ENCODE measurements at regions not wholly inside any gene's neighbourhood (a gene's known extent, or its start where the extent isn't known, plus 50 kb on each side); places are given as distances from the start of the nearest gene placed in this dataset.
"Not testable (repeated sequence)": the region's sequence is repeated elsewhere in the genome, so short reads cannot be mapped to it uniquely, and the experiment has no call there.

DNA sequence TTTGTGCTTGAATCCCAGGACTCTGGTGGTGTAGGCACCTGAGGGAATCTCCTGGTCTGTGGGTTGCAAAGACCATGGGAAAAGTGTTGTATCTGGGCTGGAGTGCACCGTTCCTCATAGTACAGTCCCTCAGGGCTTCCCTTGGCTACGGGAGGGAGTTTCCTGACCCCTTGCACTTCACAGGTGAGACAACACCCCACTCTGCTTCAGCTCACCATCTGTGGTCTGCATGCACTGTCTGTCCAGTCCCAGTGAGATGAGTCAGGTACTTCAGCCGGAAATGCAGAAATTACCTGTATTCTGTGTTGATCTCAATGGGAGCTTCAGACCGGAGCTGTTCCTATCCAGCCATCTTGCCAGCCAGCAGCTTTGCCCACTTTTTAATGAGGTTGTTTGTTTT is 353.0 kb upstream of the IRS4 start:
- Mint-ChIP-seq H3K27me3 (no peaks in the 10 kb centered on the region), H3K4me3 (no peak overlapping the region), H3K4me1 (no peaks in the 10 kb centered on the region), H3K27ac (no peak overlapping the region), H3K9me3 (peaks cover 3 to 18% (median 16%) of the 10 kb centered on the region in 3 donors), H3K36me3 (no peaks in the 10 kb centered on the region)
- ChIA-PET CTCF (no interaction called here), POLR2A (no interaction called here)
- Histone ChIP-seq H3K4me1 (ENCODE audit: control insufficient read depth in 1 of 2, extremely low read depth in 1 of 2, insufficient read depth in 2 of 2, low read length in 2 of 2) (no peaks in the 10 kb centered on the region), H3K4me3 (ENCODE audit: control insufficient read depth in 1 of 2, extremely low read depth in 1 of 2, low read length in 1 of 2) (no peak overlapping the region), H3K36me3 (ENCODE audit: control insufficient read depth in 2 of 2, extremely low read depth in 1 of 2, insufficient read depth in 1 of 2, low read length in 1 of 2) (no peaks in the 10 kb centered on the region), H3K27me3 (replicated peaks in 1 of 2; ENCODE audit: control insufficient read depth in 2 of 2, extremely low read depth in 1 of 2, insufficient read depth in 2 of 2, low read length in 1 of 2) (no peaks in the 10 kb centered on the region), H3K9me3 (no peaks in the 10 kb centered on the region), H3K27ac (ENCODE audit: low read length) (no peak overlapping the region)
- ATAC-seq (replicated peaks in 1 of 4) = no peak
- DNase-seq = no peak
- no CpG with 5 or more reads among the region's 4 CpGs for WGBS (ENCODE audit: insufficient coverage)

DNA sequence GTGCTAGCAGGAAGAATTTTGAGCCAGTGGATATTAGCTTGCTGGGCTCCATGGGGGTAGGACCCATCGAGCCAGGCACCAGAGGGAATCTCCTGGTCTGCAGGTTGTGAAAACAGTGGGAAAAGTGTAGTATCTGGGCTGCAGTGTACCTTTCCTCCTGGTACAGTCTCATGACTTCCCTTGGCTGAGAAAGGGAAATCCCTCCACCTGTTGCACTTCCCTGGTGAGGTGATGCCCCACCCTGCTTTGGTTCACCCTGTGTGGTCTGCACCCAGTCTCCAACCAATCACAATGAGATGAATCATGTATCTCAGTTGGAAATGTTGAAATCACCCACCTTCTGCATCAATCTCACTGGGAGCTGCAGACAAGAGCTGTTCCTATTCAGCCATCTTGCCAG is 341.4 kb upstream of the IRS4 start:
- Histone ChIP-seq H3K4me1 (ENCODE audit: control insufficient read depth in 1 of 2, extremely low read depth in 1 of 2, insufficient read depth in 2 of 2, low read length in 2 of 2) (no peaks in the 10 kb centered on the region), H3K27me3 (replicated peaks in 1 of 2; ENCODE audit: control insufficient read depth in 2 of 2, extremely low read depth in 1 of 2, insufficient read depth in 2 of 2, low read length in 1 of 2) (no peaks in the 10 kb centered on the region), H3K36me3 (ENCODE audit: control insufficient read depth in 2 of 2, extremely low read depth in 1 of 2, insufficient read depth in 1 of 2, low read length in 1 of 2) (no peaks in the 10 kb centered on the region), H3K9me3 (peaks cover 2% of the 10 kb centered on the region), H3K27ac (ENCODE audit: low read length) (no peak overlapping the region), H3K4me3 (ENCODE audit: control insufficient read depth in 1 of 2, extremely low read depth in 1 of 2, low read length in 1 of 2) (no peak overlapping the region)
- ChIA-PET POLR2A (no interaction called here), CTCF (no interaction called here)
- Mint-ChIP-seq H3K36me3 (no peaks in the 10 kb centered on the region), H3K27ac (no peak overlapping the region), H3K4me1 (no peaks in the 10 kb centered on the region), H3K9me3 (no peaks in the 10 kb centered on the region), H3K4me3 (no peak overlapping the region), H3K27me3 (peaks cover 0 to 5% of the 10 kb centered on the region in 2 donors)
- ATAC-seq (replicated peaks in 1 of 4) (no peak), DNase-seq (no peak)
- WGBS (ENCODE audit: insufficient coverage) = 67% methylated on average over 1 of the region's 1 CpG

DNA sequence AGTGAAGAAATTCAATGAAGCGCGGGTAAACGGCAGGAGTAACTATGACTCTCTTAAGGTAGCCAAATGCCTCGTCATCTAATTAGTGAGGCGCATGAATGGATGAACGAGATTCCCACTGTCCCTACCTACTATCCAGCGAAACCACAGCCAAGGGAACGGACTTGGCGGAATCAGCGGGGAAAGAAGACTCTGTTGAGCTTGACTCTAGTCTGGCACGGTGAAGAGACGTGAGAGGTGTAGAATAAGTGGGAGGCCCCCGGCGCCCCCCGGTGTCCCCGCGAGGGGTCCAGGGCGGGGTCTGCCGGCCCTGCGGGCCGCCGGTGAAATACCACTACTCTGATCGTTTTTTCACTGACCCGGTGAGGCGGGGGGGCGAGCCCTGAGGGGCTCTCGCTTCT is 317.8 kb upstream of the IRS4 start:
- POLR2A ChIA-PET; H3K4me3 Mint-ChIP-seq; H3K4me3 ChIP-seq (ENCODE audit: control insufficient read depth in 1 of 2, extremely low read depth in 1 of 2, low read length in 1 of 2); CTCF ChIA-PET; H3K27ac Mint-ChIP-seq; H3K36me3 Mint-ChIP-seq; H3K9me3 Mint-ChIP-seq; H3K27ac ChIP-seq (ENCODE audit: low read length); ATAC-seq (replicated peaks in 1 of 4); H3K9me3 ChIP-seq; H3K27me3 ChIP-seq (replicated peaks in 1 of 2; ENCODE audit: control insufficient read depth in 2 of 2, extremely low read depth in 1 of 2, insufficient read depth in 2 of 2, low read length in 1 of 2); H3K4me1 Mint-ChIP-seq; H3K27me3 Mint-ChIP-seq; H3K4me1 ChIP-seq (ENCODE audit: control insufficient read depth in 1 of 2, extremely low read depth in 1 of 2, insufficient read depth in 2 of 2, low read length in 2 of 2); H3K36me3 ChIP-seq (ENCODE audit: control insufficient read depth in 2 of 2, extremely low read depth in 1 of 2, insufficient read depth in 1 of 2, low read length in 1 of 2): not testable (repeated sequence)
- WGBS (ENCODE audit: insufficient coverage) = no CpG with 5 or more reads among the region's 27 CpGs
- DNase-seq = peak in 3 of 35 experiments; percentile 1 to 48 (median 2)

DNA sequence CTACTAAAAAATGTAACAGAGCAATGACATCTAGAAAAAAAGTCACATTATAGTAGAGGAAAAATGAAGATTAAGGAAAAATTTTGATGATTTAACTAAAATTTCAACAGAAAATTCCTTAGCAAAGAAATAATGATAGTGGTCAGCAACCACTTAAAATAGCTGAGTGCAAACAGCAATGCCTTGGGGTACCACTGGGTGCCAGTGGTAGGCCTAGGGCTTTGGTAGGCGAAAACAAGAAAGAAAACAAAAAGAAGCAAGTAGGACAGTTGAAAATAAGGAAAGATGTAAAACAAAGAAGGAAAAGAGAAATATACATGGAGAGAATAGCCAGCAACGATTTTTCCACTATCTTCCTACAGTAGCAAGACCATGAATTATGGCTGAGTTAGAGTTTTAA is 313.5 kb upstream of the IRS4 start:
- Histone ChIP-seq H3K27me3 (replicated peaks in 1 of 2; ENCODE audit: control insufficient read depth in 2 of 2, extremely low read depth in 1 of 2, insufficient read depth in 2 of 2, low read length in 1 of 2) (no peaks in the 10 kb centered on the region), H3K4me1 (ENCODE audit: control insufficient read depth in 1 of 2, extremely low read depth in 1 of 2, insufficient read depth in 2 of 2, low read length in 2 of 2) (no peaks in the 10 kb centered on the region), H3K9me3 (no peaks in the 10 kb centered on the region), H3K27ac (ENCODE audit: low read length) (no peak overlapping the region), H3K36me3 (ENCODE audit: control insufficient read depth in 2 of 2, extremely low read depth in 1 of 2, insufficient read depth in 1 of 2, low read length in 1 of 2) (no peaks in the 10 kb centered on the region), H3K4me3 (ENCODE audit: control insufficient read depth in 1 of 2, extremely low read depth in 1 of 2, low read length in 1 of 2) (no peak overlapping the region)
- H3K9me3 Mint-ChIP-seq = no peaks in the 10 kb centered on the region
- no CpG with 5 or more reads among the region's 2 CpGs for WGBS (ENCODE audit: insufficient coverage)
- no peaks in the 10 kb centered on the region for H3K27me3 Mint-ChIP-seq
- H3K36me3 Mint-ChIP-seq = no peaks in the 10 kb centered on the region
- no peak for DNase-seq
- CTCF ChIA-PET = no interaction called here
- no peak for ATAC-seq (replicated peaks in 1 of 4)
- no peak overlapping the region for H3K27ac Mint-ChIP-seq
- no peak overlapping the region for H3K4me3 Mint-ChIP-seq
- POLR2A ChIA-PET = no interaction called here
- H3K4me1 Mint-ChIP-seq = no peaks in the 10 kb centered on the region

DNA sequence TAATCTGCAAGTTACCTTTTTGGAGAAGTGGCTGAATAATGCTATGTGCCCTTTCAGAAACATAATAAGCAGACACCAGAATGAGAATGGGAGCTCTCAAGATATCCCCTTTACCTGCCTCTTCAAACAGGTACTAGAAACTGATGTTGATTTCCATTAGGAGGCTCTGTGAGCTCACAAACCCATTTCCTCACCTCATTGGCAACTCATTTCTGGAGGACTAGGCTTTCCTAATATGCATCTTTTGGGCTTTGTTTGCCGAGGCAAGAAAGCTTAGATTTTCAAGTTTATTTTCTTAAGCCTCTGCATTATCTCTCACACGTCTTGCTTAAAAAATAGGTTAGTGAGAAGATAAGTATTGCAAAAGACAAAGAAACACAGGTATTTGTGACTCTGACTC is 313.1 kb upstream of the IRS4 start:
- H3K27me3 ChIP-seq (replicated peaks in 1 of 2; ENCODE audit: control insufficient read depth in 2 of 2, extremely low read depth in 1 of 2, insufficient read depth in 2 of 2, low read length in 1 of 2) = no peaks in the 10 kb centered on the region
- ChIA-PET CTCF (no interaction called here), POLR2A (no interaction called here)
- Mint-ChIP-seq H3K4me3 (no peak overlapping the region), H3K9me3 (no peaks in the 10 kb centered on the region), H3K36me3 (no peaks in the 10 kb centered on the region), H3K27me3 (no peaks in the 10 kb centered on the region), H3K4me1 (no peaks in the 10 kb centered on the region), H3K27ac (no peak overlapping the region)
- H3K4me1 ChIP-seq (ENCODE audit: control insufficient read depth in 1 of 2, extremely low read depth in 1 of 2, insufficient read depth in 2 of 2, low read length in 2 of 2) = no peaks in the 10 kb centered on the region
- no peak for DNase-seq
- no CpG with 5 or more reads among the region's 2 CpGs for WGBS (ENCODE audit: insufficient coverage)
- H3K27ac ChIP-seq (ENCODE audit: low read length) = no peak overlapping the region
- H3K36me3 ChIP-seq (ENCODE audit: control insufficient read depth in 2 of 2, extremely low read depth in 1 of 2, insufficient read depth in 1 of 2, low read length in 1 of 2) = no peaks in the 10 kb centered on the region
- H3K4me3 ChIP-seq (ENCODE audit: control insufficient read depth in 1 of 2, extremely low read depth in 1 of 2, low read length in 1 of 2) = no peak overlapping the region
- H3K9me3 ChIP-seq = no peaks in the 10 kb centered on the region
- ATAC-seq (replicated peaks in 1 of 4) = no peak

DNA sequence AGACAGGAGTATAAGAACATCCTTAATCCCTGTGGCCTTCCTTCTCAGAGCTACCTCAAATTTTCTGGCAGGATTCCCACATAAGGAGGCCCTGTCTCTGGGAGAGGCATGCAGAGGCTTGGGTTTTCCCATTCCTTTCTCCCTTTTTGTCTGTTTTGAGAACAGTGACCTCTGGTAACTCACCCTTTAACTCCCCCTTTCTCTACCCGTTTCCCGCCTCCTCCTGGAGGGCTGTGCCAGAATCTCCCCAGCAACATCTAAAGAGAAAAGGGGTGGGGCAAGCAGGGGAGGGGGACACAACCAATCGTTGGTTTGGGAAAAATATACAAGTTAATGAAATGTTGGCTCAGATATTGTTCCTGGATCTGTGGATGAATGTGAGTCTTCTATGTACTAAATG is 303.7 kb upstream of the IRS4 start:
- peaks cover 0 to 2% (median 0%) of the 10 kb centered on the region in 3 donors for H3K9me3 Mint-ChIP-seq
- WGBS (ENCODE audit: insufficient coverage) = no CpG with 5 or more reads among the region's 3 CpGs

DNA sequence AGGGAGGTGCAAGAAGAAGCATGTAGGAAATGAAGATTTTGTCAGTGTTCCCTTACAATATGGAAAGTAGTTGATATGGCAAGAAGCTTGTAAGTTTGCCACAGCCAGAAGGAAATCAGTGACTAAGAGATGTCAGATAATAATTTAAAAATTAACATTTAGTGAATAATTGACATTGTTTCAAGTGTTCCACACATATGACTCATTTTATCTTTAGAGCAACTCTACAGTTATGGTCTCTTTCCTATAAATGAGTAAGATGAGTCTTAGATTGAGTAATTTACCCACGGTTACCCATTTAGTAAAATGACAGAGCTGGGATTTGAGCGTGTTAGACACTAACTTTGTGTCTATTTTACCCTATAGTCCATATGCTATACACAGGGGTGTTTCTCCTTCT is 300.3 kb upstream of the IRS4 start:
- no peak for DNase-seq
- CTCF ChIA-PET = no interaction called here
- POLR2A ChIA-PET = no interaction called here
- Mint-ChIP-seq H3K4me1 (no peaks in the 10 kb centered on the region), H3K27ac (no peak overlapping the region), H3K27me3 (peaks cover 0 to 3% of the 10 kb centered on the region in 2 donors), H3K4me3 (no peak overlapping the region), H3K36me3 (no peaks in the 10 kb centered on the region), H3K9me3 (peaks cover 0 to 2% (median 0%) of the 10 kb centered on the region in 3 donors)
- H3K27ac ChIP-seq (ENCODE audit: low read length) = no peak overlapping the region
- H3K27me3 ChIP-seq (replicated peaks in 1 of 2; ENCODE audit: control insufficient read depth in 2 of 2, extremely low read depth in 1 of 2, insufficient read depth in 2 of 2, low read length in 1 of 2) = no peaks in the 10 kb centered on the region
- no peaks in the 10 kb centered on the region for H3K36me3 ChIP-seq (ENCODE audit: control insufficient read depth in 2 of 2, extremely low read depth in 1 of 2, insufficient read depth in 1 of 2, low read length in 1 of 2)
- no peaks in the 10 kb centered on the region for H3K4me1 ChIP-seq (ENCODE audit: control insufficient read depth in 1 of 2, extremely low read depth in 1 of 2, insufficient read depth in 2 of 2, low read length in 2 of 2)
- ATAC-seq (replicated peaks in 1 of 4) = no peak
- H3K4me3 ChIP-seq (ENCODE audit: control insufficient read depth in 1 of 2, extremely low read depth in 1 of 2, low read length in 1 of 2) = no peak overlapping the region
- H3K9me3 ChIP-seq = no peaks in the 10 kb centered on the region
- WGBS (ENCODE audit: insufficient coverage) = no CpG with 5 or more reads among the region's 2 CpGs

More for the DNA sequence above, 303.7 kb upstream of the IRS4 start:
- Mint-ChIP-seq H3K4me3 (no peak overlapping the region), H3K4me1 (no peaks in the 10 kb centered on the region), H3K27ac (no peak overlapping the region), H3K36me3 (no peaks in the 10 kb centered on the region), H3K27me3 (peaks cover 0 to 3% of the 10 kb centered on the region in 2 donors)
- no peaks in the 10 kb centered on the region for H3K4me1 ChIP-seq (ENCODE audit: control insufficient read depth in 1 of 2, extremely low read depth in 1 of 2, insufficient read depth in 2 of 2, low read length in 2 of 2)
- ChIA-PET POLR2A (no interaction called here), CTCF (no interaction called here)
- DNase-seq (no peak), ATAC-seq (replicated peaks in 1 of 4) (no peak)
- no peaks in the 10 kb centered on the region for H3K27me3 ChIP-seq (replicated peaks in 1 of 2; ENCODE audit: control insufficient read depth in 2 of 2, extremely low read depth in 1 of 2, insufficient read depth in 2 of 2, low read length in 1 of 2)
- no peak overlapping the region for H3K27ac ChIP-seq (ENCODE audit: low read length)
- H3K9me3 ChIP-seq = no peaks in the 10 kb centered on the region
- no peak overlapping the region for H3K4me3 ChIP-seq (ENCODE audit: control insufficient read depth in 1 of 2, extremely low read depth in 1 of 2, low read length in 1 of 2)
- H3K36me3 ChIP-seq (ENCODE audit: control insufficient read depth in 2 of 2, extremely low read depth in 1 of 2, insufficient read depth in 1 of 2, low read length in 1 of 2) = no peaks in the 10 kb centered on the region
